IMR-90 (cell line): ENCODE measurements at regions not wholly inside any gene's neighbourhood (a gene's known extent, or its start where the extent isn't known, plus 50 kb on each side); places are given as distances from the start of the nearest gene placed in this dataset.

Source experiments
- ATAC-seq: fragments of 200-7000 bp; cut with Tn5 transposase; 2 replicates; pipeline ENCODE4 v1.9.1; 2020; ENCODE audit warnings: low read depth, mild to moderate bottlenecking, moderate library complexity
- BruUV-seq: library from RNA; stranded (reverse); fragments of 400-500 nt; replicated peaks from 2 replicates; lab custom pipeline; 2021; lab: Mats Ljungman, UMichigan
- CTCF ChIA-PET: fragments of 300-600 bp; formaldehyde crosslinking; extraction: SDS; loops from one replicate; lab custom pipeline; 2021; ENCODE audit warnings: antibody characterized with exemption; lab: Yijun Ruan, JAX
- POLR2A ChIA-PET: fragments of 300-600 bp; sonication (Branson Sonifier 250); formaldehyde crosslinking; loops from one replicate; lab custom pipeline; 2022; ENCODE audit warnings: antibody characterized with exemption; ENCODE audit not compliant: unreplicated experiment; lab: Charles Lee
- DNase-seq: peaks from one replicate; pipeline ENCODE4 v3.0.0; 2013
- H2AFZ ChIP-seq: replicated peaks from 2 replicates; pipeline ENCODE3; 2013; ENCODE audit warnings: low read length, mild to moderate bottlenecking; ENCODE audit not compliant: poor library complexity
- H2AK5ac ChIP-seq: 2 replicates; pipeline ENCODE4 v1.6.1; 2013; ENCODE audit warnings: low read depth, low read length, inconsistent platforms
- H2AK9ac ChIP-seq: replicated peaks from 2 replicates; pipeline ENCODE3; 2013; ENCODE audit warnings: mild to moderate bottlenecking, low read depth, low read length, moderate library complexity; ENCODE audit not compliant: poor library complexity
- H2BK120ac ChIP-seq: 2 replicates; pipeline ENCODE4 v1.6.1; 2013; ENCODE audit warnings: low read depth, low read length, inconsistent platforms
- H2BK15ac ChIP-seq: 3 replicates; pipeline ENCODE4 v1.6.1; 2013; ENCODE audit warnings: low read depth, low read length, inconsistent platforms
- H2BK20ac ChIP-seq: 2 replicates; pipeline ENCODE4 v1.6.1; 2013; ENCODE audit warnings: low read depth, mild to moderate bottlenecking, inconsistent platforms, low read length, moderate library complexity
- H2BK5ac ChIP-seq: 2 replicates; pipeline ENCODE4 v1.6.1; 2013; ENCODE audit warnings: mild to moderate bottlenecking, low read depth, low read length, inconsistent platforms; ENCODE audit not compliant: poor library complexity, severe bottlenecking
- H3K14ac ChIP-seq: replicated peaks from 2 replicates; pipeline ENCODE4 v1.6.1; 2013; ENCODE audit warnings: low read depth, low read length, inconsistent platforms
- H3K18ac ChIP-seq: 2 replicates; pipeline ENCODE4 v1.6.1; 2013; ENCODE audit warnings: low read depth, low read length, control low read depth
- H3K23ac ChIP-seq: 2 replicates; pipeline ENCODE4 v1.6.1; 2013; ENCODE audit warnings: low read depth, low read length, inconsistent platforms
- H3K27ac ChIP-seq: 2 replicates; pipeline ENCODE4 v1.5.1; 2013; ENCODE audit warnings: mild to moderate bottlenecking, control low read depth, low read length; ENCODE audit not compliant: insufficient read depth
- H3K27me3 ChIP-seq: 2 replicates; pipeline ENCODE4 v1.6.1; 2013; ENCODE audit warnings: low read length; ENCODE audit not compliant: control insufficient read depth, insufficient read depth
- H3K36me3 ChIP-seq: 2 replicates; pipeline ENCODE4 v1.6.1; 2013; ENCODE audit warnings: low read length, mixed read lengths; ENCODE audit not compliant: control insufficient read depth, insufficient read depth
- H3K4ac ChIP-seq: 2 replicates; pipeline ENCODE4 v1.6.1; 2013; ENCODE audit warnings: low read depth, low read length, inconsistent platforms
- H3K4me1 ChIP-seq: 2 replicates; pipeline ENCODE4 v1.6.1; 2013; ENCODE audit warnings: low read length, mixed read lengths; ENCODE audit not compliant: control insufficient read depth, insufficient read depth
- H3K4me2 ChIP-seq: 2 replicates; pipeline ENCODE4 v1.6.1; 2013; ENCODE audit warnings: low read depth, mild to moderate bottlenecking, control low read depth, low read length, moderate library complexity
- H3K4me3 ChIP-seq: 2 replicates; pipeline ENCODE4 v1.5.1; 2013; ENCODE audit warnings: low read depth, mild to moderate bottlenecking, control low read depth, low read length, moderate library complexity; ENCODE audit not compliant: insufficient read depth
- H3K56ac ChIP-seq: 2 replicates; pipeline ENCODE4 v1.6.1; 2013; ENCODE audit warnings: low read length, inconsistent platforms; ENCODE audit not compliant: insufficient read depth; ENCODE audit errors: extremely low read depth
- H3K79me1 ChIP-seq, 2 experiments: 2 replicates each; pipeline ENCODE4 v1.6.1; 2013; ENCODE audit warnings: low read length in 2 of 2, inconsistent platforms in 1 of 2, low read depth in 1 of 2
- H3K9ac ChIP-seq: 2 replicates; pipeline ENCODE4 v1.6.1; 2013; ENCODE audit warnings: low read depth, low read length, control low read depth
- H3K9me1 ChIP-seq: 2 replicates; pipeline ENCODE4 v1.6.1; 2013; ENCODE audit warnings: low read length, inconsistent platforms; ENCODE audit not compliant: insufficient read depth
- H3K9me3 ChIP-seq: 2 replicates; pipeline ENCODE4 v1.6.1; 2013; ENCODE audit warnings: low read length; ENCODE audit not compliant: control insufficient read depth, insufficient read depth
- H4K20me1 ChIP-seq: 2 replicates; pipeline ENCODE4 v1.6.1; 2013; ENCODE audit warnings: low read length, inconsistent platforms; ENCODE audit not compliant: insufficient read depth
- H4K5ac ChIP-seq: 2 replicates; pipeline ENCODE4 v1.6.1; 2013; ENCODE audit warnings: mild to moderate bottlenecking, low read depth, low read length, control low read depth
- H4K8ac ChIP-seq, 2 experiments: 2 replicates each; pipeline ENCODE4 v1.6.1; 2013; ENCODE audit warnings: low read depth in 2 of 2, low read length in 2 of 2, control low read depth in 1 of 2, inconsistent platforms in 1 of 2
- H4K91ac ChIP-seq: 2 replicates; pipeline ENCODE4 v1.6.1; 2013; ENCODE audit warnings: low read depth, low read length, inconsistent platforms; ENCODE audit not compliant: insufficient read depth
- BHLHE40 ChIP-seq: fragments of 150-350 bp; IDR thresholded peaks from 2 replicates; pipeline ENCODE4 v1.6.1; 2016; ENCODE audit warnings: mild to moderate bottlenecking, low read depth, low read length
- CEBPB ChIP-seq: IDR thresholded peaks from 2 replicates; pipeline ENCODE4 v1.6.1; 2012; ENCODE audit warnings: low read depth, low read length, improper control_type of control experiment
- CHD1 ChIP-seq: IDR thresholded peaks from 2 replicates; pipeline ENCODE4 v1.6.1; 2012; ENCODE audit warnings: low read depth, low read length, improper control_type of control experiment
- CTCF ChIP-seq: conservative IDR thresholded peaks from 2 replicates; pipeline ENCODE4 v1.5.1; 2012; ENCODE audit warnings: mild to moderate bottlenecking, low read depth, low read length, improper control_type of control experiment
- ELK1 ChIP-seq: fragments of 150-350 bp; IDR thresholded peaks from 2 replicates; pipeline ENCODE4 v1.6.1; 2016; ENCODE audit warnings: low read depth, mild to moderate bottlenecking, low read length, moderate library complexity, borderline replicate concordance
- FOS ChIP-seq: fragments of 150-350 bp; IDR thresholded peaks from 2 replicates; pipeline ENCODE4 v1.6.1; 2016; ENCODE audit warnings: low read depth, low read length
- MAFK ChIP-seq: IDR thresholded peaks from 2 replicates; pipeline ENCODE4 v1.6.1; 2012; ENCODE audit warnings: low read depth, low read length, improper control_type of control experiment
- MAZ ChIP-seq: IDR thresholded peaks from 2 replicates; pipeline ENCODE4 v1.6.1; 2012; ENCODE audit warnings: low read depth, mild to moderate bottlenecking, low read length, improper control_type of control experiment, moderate library complexity, borderline replicate concordance
- MXI1 ChIP-seq: IDR thresholded peaks from 2 replicates; pipeline ENCODE4 v1.6.1; 2012; ENCODE audit warnings: low read depth, mild to moderate bottlenecking, low read length, moderate library complexity, borderline replicate concordance
- NFE2L2 ChIP-seq: fragments of 150-350 bp; IDR thresholded peaks from 2 replicates; pipeline ENCODE4 v1.6.1; 2016; ENCODE audit warnings: low read depth, mild to moderate bottlenecking, low read length
- POLR2A ChIP-seq: IDR thresholded peaks from 2 replicates; pipeline ENCODE4 v1.6.1; 2012; ENCODE audit warnings: mild to moderate bottlenecking, low read depth, low read length
- RAD21 ChIP-seq: IDR thresholded peaks from 2 replicates; pipeline ENCODE4 v1.6.1; 2012; ENCODE audit warnings: low read length, improper control_type of control experiment
- RCOR1 ChIP-seq: IDR thresholded peaks from 2 replicates; pipeline ENCODE4 v1.6.1; 2012; ENCODE audit warnings: mild to moderate bottlenecking, low read length, improper control_type of control experiment; ENCODE audit not compliant: insufficient replicate concordance
- RFX5 ChIP-seq: IDR thresholded peaks from 2 replicates; pipeline ENCODE4 v1.8.0; 2012; ENCODE audit warnings: low read depth, mild to moderate bottlenecking, low read length, moderate library complexity
- SMC3 ChIP-seq: fragments of 150-350 bp; IDR thresholded peaks from 2 replicates; pipeline ENCODE4 v1.6.1; 2016; ENCODE audit warnings: low read depth, mild to moderate bottlenecking, antibody characterized with exemption, low read length, moderate library complexity
- USF2 ChIP-seq: fragments of 150-350 bp; IDR thresholded peaks from 2 replicates; pipeline ENCODE4 v1.6.1; 2017; ENCODE audit warnings: mild to moderate bottlenecking, antibody characterized with exemption, low read length, low read depth
- WGBS, 2 experiments: methylation state at CpG; one replicate each; pipeline versions ENCODE4 v1.1.5 to v1.1.7; 2013; ENCODE audit warnings: missing lambda C conversion rate in 2 of 2; ENCODE audit not compliant: insufficient read length in 1 of 2; ENCODE audit errors: extremely low coverage in 2 of 2; 5-methylcytosine and 5-hydroxymethylcytosine counted together
- dilution Hi-C: fragments of 300-500 bp; cut with HindIII; formaldehyde crosslinking; loops from one replicate; pipeline ENCODE4 v1.14.3; 2018; ENCODE audit warnings: low sequenced_read_pairs; ENCODE audit not compliant: unreplicated experiment
- in situ Hi-C: fragments of 300-500 bp; cut with MboI; formaldehyde crosslinking; loops from 3 replicates; pipeline ENCODE4 v1.14.3; 2019; ENCODE audit warnings: low sequenced_read_pairs, inconsistent platforms, mixed read lengths
- intact Hi-C: fragments of 100-400 bp; cut with micrococcal nuclease; formaldehyde crosslinking; loops from 2 replicates; pipeline ENCODE4 v1.10.0; 2022

- WGBS, 2 experiments, result no CpG with 5 or more reads among the region's 2 CpGs
- Histone ChIP-seq H3K23ac (no peak overlapping the region), H2BK120ac (no peak overlapping the region), H3K14ac (no peak overlapping the region), H3K56ac (no peak overlapping the region), H3K4me1 (no peaks in the 10 kb centered on the region), H3K36me3 (no peaks in the 10 kb centered on the region), H4K91ac (no peak overlapping the region), H4K8ac (no peak overlapping the region), H4K20me1 (no peaks in the 10 kb centered on the region), H3K4me2 (no peak overlapping the region), H2BK5ac (no peak overlapping the region), H3K9me3 (peaks cover 7% of the 10 kb centered on the region; the same call in 1 of the 2 replicates), H2BK20ac (no peak overlapping the region), H3K9ac (no peak overlapping the region), H2AK5ac (no peak overlapping the region), H3K18ac (no peak overlapping the region), H3K27ac (no peak overlapping the region), H2BK15ac (no peak overlapping the region), H3K79me1 (no peaks in the 10 kb centered on the region), H2AK9ac (no peak overlapping the region), H3K9me1 (no peaks in the 10 kb centered on the region), H2AFZ (no peak overlapping the region), H3K27me3 (no peaks in the 10 kb centered on the region), H3K4me3 (no peak overlapping the region), H3K4ac (no peak overlapping the region), H4K5ac (no peak overlapping the region)
- CTCF ChIA-PET, result no interaction called here
- no TSS peak for BruUV-seq
- in situ Hi-C loops (no loop called here), dilution Hi-C loops (no loop called here), intact Hi-C loops (no loop called here)
- POLR2A ChIA-PET, result no interaction called here
- no peak for ATAC-seq
- TF ChIP-seq SMC3 (no peak), MXI1 (no peak), CEBPB (no peak), RAD21 (no peak), POLR2A (no peak), ELK1 (no peak), USF2 (no peak), NFE2L2 (no peak), RCOR1 (no peak), FOS (no peak), MAFK (no peak), RFX5 (no peak), BHLHE40 (no peak), CTCF (no peak), CHD1 (no peak), MAZ (no peak)
- DNase-seq, result no peak
Observed at GRCh38 chr4:59200992-59201391, 1999.1 kb upstream of the ADGRL3 start.
